Chondrocyte (in vitro differentiated cells): ENCODE measurements at regions not wholly inside any gene's neighbourhood (a gene's known extent, or its start where the extent isn't known, plus 50 kb on each side); places are given as distances from the start of the nearest gene placed in this dataset.

Experiments used
- DNase-seq: peaks from one replicate; pipeline ENCODE4 v3.0.0; 2021; ENCODE audit warnings: mixed read lengths, low spot score
- H3K27ac Mint-ChIP-seq: one replicate; pipeline ENCODE4 v1.8.0; 2021; ENCODE audit warnings: mild to moderate bottlenecking, moderate library complexity, mixed read lengths; ENCODE audit not compliant: unreplicated experiment
- H3K27me3 Mint-ChIP-seq: 2 replicates; pipeline ENCODE4 v1.8.0; 2021; ENCODE audit warnings: low read depth, mixed read lengths
- H3K36me3 Mint-ChIP-seq: 2 replicates; pipeline ENCODE4 v1.8.0; 2021; ENCODE audit warnings: low read depth, mixed read lengths
- H3K4me1 Mint-ChIP-seq: 2 replicates; pipeline ENCODE4 v1.8.0; 2021; ENCODE audit warnings: low read depth, mild to moderate bottlenecking, mixed read lengths
- H3K4me3 Mint-ChIP-seq: one replicate; pipeline ENCODE4 v1.8.0; 2021; ENCODE audit warnings: mild to moderate bottlenecking, moderate library complexity, mixed read lengths; ENCODE audit not compliant: unreplicated experiment
- H3K9me3 Mint-ChIP-seq: 2 replicates; pipeline ENCODE4 v1.8.0; 2021; ENCODE audit warnings: low read depth, mixed read lengths
- CTCF ChIP-seq: fragments of 200-600 bp; sonication (generic); IDR thresholded peaks from 2 replicates; pipeline ENCODE4 v1.5.0; 2021; ENCODE audit warnings: antibody characterized with exemption, mild to moderate bottlenecking, moderate library complexity

- TF ChIP-seq CTCF: no peak
- Mint-ChIP-seq H3K4me3 (no peak overlapping the region), H3K27ac (no peak overlapping the region), H3K27me3 (peaks cover 12% of the 10 kb centered on the region), H3K4me1 (no peaks in the 10 kb centered on the region), H3K36me3 (no peaks in the 10 kb centered on the region), H3K9me3 (no peaks in the 10 kb centered on the region)
- no peak for DNase-seq
Observed at GRCh38 chr5:18686253-18686652, 1052.0 kb downstream of the TAF11L14 start.

- Mint-ChIP-seq H3K4me1 (no peaks in the 10 kb centered on the region), H3K27me3 (peaks cover 17% of the 10 kb centered on the region), H3K9me3 (no peaks in the 10 kb centered on the region), H3K36me3 (no peaks in the 10 kb centered on the region), H3K4me3 (no peak overlapping the region), H3K27ac (no peak overlapping the region)
- no peak for TF ChIP-seq CTCF
- no peak for DNase-seq
Observed at GRCh38 chr5:18687429-18687828, 1053.2 kb downstream of the TAF11L14 start.

- H3K36me3 Mint-ChIP-seq: no peaks in the 10 kb centered on the region
- peaks cover 4% of the 10 kb centered on the region for H3K4me1 Mint-ChIP-seq
- H3K4me3 Mint-ChIP-seq: no peak overlapping the region
- peaks cover 4% of the 10 kb centered on the region for H3K27me3 Mint-ChIP-seq
- TF ChIP-seq CTCF: no peak
- H3K9me3 Mint-ChIP-seq: no peaks in the 10 kb centered on the region
- H3K27ac Mint-ChIP-seq: no peak overlapping the region
- no peak for DNase-seq
Observed at GRCh38 chr5:18699681-18700080, 1065.4 kb downstream of the TAF11L14 start.

- Mint-ChIP-seq H3K4me3 (no peak overlapping the region), H3K36me3 (no peaks in the 10 kb centered on the region), H3K4me1 (peaks cover 4% of the 10 kb centered on the region), H3K9me3 (no peaks in the 10 kb centered on the region), H3K27me3 (peaks cover 10% of the 10 kb centered on the region), H3K27ac (no peak overlapping the region)
- DNase-seq: no peak
- TF ChIP-seq CTCF: no peak
Observed at GRCh38 chr5:18702821-18703220, 1068.6 kb downstream of the TAF11L14 start.

- no peak for DNase-seq
- Mint-ChIP-seq H3K9me3 (peaks cover 5% of the 10 kb centered on the region), H3K27me3 (peaks cover 5% of the 10 kb centered on the region), H3K4me3 (no peak overlapping the region), H3K36me3 (no peaks in the 10 kb centered on the region), H3K4me1 (no peaks in the 10 kb centered on the region), H3K27ac (no peak overlapping the region)
- no peak for TF ChIP-seq CTCF
Observed at GRCh38 chr5:18712936-18713485, 1078.8 kb downstream of the TAF11L14 start.
